DMS153 treated with DMSO at 0.1 percent for 48 hours (cell line): ENCODE measurements at regions not wholly inside any gene's neighbourhood (a gene's known extent, or its start where the extent isn't known, plus 50 kb on each side); places are given as distances from the start of the nearest gene placed in this dataset.
"Not testable (repeated sequence)": the region's sequence is repeated elsewhere in the genome, so short reads cannot be mapped to it uniquely, and the experiment has no call there.

Experiments
- DNase-seq: peaks from one replicate; lab custom pipeline; 2025; ENCODE audit not compliant: unreplicated experiment; lab: John Stamatoyannopoulos, UW

DNA sequence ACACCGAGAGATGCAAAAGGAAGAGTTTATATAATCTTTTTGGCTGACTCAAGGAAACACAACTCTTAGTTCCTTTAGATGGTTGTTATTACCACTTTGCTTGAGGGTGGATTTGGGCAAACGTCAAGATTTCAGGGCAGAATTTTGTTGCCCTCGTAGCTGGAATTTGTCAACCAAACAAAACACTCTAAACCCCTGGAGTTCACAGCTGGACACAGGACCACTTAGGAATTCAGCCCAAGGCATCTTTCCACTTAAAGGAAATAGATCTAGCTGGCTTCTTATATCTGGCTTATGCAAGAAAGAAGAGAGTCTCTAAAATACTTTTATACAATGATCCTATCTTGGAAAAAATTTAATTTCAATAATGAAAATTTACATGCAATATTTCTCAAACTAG, 237.8 kb upstream of the LRIG3 start:
- no peak for DNase-seq

GRCh38 chr12:59155448-59155847, 235.1 kb upstream of the LRIG3 start:
- DNase-seq = no peak

DNA sequence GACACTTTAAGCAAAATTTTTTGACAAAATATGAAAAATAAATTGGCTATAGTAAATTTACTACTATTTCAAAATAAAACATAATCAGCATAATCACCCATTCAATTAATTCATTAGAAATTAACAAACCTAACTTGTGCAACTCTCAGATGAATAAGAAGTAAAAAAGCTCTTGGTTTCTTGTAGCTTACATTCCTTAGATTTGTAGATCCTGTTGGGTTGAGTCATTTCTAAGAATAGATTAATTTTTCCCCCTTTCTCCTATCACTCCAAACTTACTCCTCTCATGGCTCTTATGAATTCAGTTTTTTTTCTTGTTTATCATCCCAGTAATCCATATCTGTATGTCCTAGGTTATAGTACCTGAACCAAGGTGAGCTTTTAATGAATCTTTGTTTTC, 230.9 kb upstream of the LRIG3 start:
- no peak for DNase-seq

DNA sequence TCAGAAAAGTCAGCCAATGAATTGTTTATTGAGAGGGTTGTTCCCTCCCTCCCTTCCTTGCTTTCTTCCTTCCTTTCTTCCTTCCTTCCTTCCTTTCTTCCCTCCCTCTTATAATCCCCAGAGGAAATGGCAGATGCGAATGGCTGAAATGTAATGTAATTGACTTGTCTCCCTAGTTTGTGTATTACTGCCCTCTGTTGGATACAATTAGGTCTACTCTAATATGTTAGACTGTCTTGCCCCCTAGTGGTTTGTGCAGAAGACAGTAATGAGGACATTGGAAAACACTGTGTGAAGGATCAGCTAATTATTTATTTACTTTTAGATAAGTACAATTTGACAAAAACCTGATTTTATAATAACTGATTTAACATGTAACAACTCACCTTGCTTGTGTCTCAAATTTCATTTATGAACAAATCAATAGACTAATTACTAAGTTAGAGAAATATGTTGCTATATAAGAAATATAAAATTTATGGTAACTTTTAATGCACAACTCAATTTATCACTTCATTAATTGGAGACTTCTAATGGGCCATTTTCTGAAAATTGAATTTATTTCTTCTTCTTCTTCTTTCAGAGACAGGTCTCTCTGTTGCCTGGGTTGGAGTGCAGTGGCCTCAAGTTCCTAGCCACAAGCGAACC, 229.8 kb upstream of the LRIG3 start:
- peak; percentile 92 for DNase-seq

DNA sequence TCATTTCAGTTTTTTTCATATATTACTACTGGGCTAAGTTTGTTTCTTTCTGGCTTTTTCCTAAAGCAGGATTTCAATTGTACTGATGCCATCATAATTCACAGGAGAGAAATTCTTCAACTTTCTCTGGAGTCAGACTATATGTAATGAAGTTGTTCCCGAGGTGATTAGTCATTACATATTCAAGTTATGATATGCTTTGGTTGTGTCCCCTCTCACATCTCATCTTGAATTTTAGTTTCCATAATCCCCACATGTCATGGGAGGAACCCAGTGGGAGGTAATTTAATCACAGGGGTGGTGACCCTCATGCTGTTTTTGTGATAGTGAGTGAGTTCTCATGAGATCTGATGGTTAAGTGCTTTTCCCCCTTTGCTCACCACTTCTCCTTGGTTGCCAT, 227.5 kb upstream of the LRIG3 start:
- DNase-seq = no peak

GRCh38 chr12:59142183-59142790, 222.0 kb upstream of the LRIG3 start:
- no peak for DNase-seq

GRCh38 chr12:59134750-59135149, 214.4 kb upstream of the LRIG3 start:
- no peak for DNase-seq

DNA sequence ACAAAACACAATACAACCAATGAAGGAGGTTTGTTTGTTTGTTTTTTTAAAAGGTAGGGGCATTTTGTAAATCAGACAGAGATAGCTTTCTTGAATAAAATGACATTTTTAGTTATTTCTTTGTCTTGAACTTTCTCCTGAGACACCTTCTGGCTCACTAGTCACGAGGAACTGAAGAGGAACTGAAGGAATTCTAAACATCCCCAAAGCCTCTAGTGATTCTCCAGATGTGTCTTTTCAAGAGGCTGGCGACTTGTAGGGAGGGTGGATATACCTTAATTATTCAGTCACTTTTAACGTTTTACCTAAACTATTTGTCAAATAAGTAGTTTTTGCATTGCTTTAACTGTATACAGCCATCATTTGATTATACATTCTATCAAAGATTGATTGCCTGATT, 211.2 kb upstream of the LRIG3 start:
- no peak for DNase-seq

DNA sequence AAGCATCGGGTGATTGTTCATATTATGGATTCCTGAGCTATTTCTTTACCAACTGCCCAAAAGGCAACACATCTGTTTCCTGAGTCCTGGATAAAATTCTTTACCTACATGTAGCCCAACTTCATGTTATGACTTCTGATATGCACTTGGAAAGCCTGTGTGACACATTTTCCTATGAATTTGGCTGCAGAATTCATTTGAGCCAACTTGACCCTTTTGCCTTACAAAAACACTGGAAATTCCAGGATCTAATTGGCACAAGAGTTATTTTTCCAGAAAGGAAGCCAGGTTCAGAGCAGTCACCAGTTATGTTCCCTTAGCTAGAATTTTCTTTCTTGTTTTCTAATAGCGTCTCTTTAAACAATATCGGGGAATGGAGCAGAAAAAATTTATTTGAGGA, 202.5 kb upstream of the LRIG3 start:
- no peak for DNase-seq

DNA sequence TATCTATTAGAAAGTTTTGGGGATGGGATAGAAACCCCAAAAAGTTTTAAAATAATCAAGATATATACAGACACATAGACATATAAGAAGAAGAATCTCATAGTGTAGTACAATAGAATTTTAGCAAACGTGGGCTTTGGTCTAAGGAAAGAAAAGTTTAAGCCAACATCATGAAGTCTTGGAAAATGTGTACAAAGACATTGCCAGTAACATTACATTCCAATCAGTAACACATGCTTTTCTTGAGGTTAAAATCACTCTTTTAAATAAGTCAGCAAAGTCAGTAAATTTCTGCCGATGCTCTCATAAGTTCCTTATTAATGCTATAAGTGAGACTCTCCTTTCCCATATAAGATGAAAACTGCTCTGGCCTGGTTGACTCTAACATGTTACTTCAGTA, 201.1 kb upstream of the LRIG3 start:
- DNase-seq = no peak

DNA sequence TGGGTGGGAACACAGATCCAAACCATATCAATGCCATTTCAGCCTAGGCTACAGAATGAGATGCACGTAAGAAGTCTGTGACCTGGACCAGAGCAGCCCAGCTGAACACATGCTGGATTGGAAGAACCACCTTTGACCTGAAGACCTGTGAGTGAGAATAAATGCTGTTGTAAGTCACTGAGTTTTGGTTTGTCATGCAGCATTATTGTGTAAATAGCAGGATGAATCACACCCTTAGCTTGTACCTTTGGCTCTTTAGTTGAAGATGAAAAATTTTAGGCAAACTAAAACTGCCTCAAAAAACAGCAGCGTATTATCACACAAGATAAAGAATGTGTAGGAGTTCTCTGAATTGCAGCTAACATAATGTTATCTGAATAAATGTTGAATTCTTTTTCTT, 199.4 kb upstream of the LRIG3 start:
- DNase-seq = no peak

DNA sequence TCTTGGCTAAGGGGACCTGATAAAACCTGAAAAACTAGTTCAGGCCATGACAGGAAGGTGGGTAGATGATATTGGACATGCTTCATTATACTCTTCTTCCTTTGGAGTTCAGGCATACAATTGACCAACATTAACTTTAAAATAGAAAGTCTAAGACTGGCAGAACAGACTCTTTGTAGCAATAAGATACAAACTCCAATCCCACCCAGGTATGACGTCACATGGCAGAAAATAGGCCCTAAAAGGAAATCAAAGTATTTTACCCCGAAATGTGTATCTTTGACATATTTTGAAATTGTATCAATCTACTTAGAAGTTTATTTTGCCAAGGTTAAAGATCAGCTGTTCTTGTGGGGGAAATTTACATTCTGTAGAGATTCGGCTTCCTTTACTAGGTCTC, 198.1 kb upstream of the LRIG3 start:
- DNase-seq = no peak

GRCh38 chr12:59115995-59116394, 195.7 kb upstream of the LRIG3 start:
- no peak for DNase-seq

- DNase-seq = no peak
Measured at GRCh38 chr12:59115526-59115925, 195.2 kb upstream of the LRIG3 start.

DNA sequence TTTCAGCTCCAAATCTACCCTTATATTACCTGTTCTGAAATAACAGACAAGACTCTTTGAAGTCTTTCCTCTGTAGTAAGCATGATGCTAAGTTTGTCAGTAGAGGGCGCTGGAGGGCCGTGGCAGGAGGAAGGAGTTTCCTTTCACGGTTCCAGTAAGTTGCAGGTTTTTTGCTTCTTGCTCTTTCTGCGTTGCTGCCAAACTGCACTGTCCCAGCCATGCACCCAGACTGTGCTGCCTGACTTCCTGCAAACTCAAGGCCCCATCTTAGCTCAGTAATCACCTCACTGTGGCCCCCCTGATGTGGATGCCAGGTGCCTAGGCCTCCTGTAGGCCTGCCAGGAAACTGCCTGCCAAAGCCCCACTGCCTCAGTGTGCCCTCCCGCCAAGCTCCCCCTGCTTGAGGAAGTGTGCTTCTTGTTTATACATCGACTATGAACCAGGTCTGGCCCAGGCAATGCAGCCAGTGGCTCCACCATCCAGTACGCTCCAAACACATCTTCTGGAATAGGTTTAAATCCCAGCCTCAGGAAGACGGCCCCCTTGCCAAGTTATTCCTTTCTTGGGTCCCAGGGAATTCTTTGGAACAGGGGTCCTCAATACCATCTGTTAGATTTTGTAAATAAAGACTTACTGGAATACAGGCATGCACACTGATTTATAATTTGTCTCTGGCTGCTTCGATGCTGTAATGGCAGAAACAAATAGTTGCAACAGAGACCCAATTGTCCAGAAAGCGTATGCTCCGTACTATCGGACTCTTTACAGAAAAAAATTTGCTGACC, 193.7 kb upstream of the LRIG3 start:
- DNase-seq = peak; percentile 55

- DNase-seq = no peak
Measured at GRCh38 chr12:59111851-59112250, 191.5 kb upstream of the LRIG3 start.

GRCh38 chr12:59108516-59108915, 188.2 kb upstream of the LRIG3 start:
- not testable (repeated sequence) for DNase-seq

- no peak for DNase-seq
Measured at GRCh38 chr12:59100585-59100984, 180.3 kb upstream of the LRIG3 start.

DNA sequence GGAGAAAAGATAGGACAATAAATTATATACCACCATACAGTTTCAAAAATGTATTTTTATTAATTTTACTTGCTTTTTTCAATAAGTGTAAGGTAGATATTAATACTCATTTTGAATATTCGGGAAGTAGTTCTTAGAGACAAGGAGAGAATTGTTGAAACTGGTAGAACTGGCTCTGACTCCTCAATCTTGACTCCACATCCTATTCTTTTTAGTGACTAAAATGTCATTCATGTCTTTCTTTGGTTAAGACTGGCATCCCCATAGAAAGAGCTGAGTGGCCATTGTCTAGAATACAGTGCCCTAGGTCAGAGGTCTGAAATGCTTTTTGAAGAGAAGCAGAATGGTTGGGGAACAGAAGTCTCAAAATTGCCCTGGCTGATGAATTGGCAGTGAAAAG, 177.6 kb upstream of the LRIG3 start:
- no peak for DNase-seq

DNA sequence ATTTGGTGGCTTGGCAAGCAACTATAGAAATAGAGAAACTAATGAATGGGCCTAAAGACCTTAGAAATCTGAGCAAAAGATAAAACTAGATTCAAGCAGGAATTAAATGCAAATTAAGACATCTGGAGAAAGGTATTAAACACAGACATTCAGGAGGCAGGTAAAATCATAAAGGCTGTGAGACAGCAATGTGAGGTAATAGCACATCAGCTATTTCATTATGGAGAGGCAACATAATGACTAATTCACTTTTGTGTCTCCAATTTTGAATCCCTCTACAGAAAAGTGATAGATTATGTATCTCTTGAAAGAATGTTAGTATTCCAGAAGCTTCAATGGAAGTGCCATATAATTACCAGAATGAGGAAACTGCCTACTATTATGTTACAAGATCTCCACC, 175.9 kb upstream of the LRIG3 start:
- DNase-seq = no peak

GRCh38 chr12:59093073-59093772, 172.9 kb upstream of the LRIG3 start:
- DNase-seq = no peak

- no peak for DNase-seq
Measured at GRCh38 chr12:59088673-59089072, 168.4 kb upstream of the LRIG3 start.
